ENCODE measurements at regions not wholly inside any gene's neighbourhood (a gene's known extent, or its start where the extent isn't known, plus 50 kb on each side); places are given as distances from the start of the nearest gene placed in this dataset.

DNA sequence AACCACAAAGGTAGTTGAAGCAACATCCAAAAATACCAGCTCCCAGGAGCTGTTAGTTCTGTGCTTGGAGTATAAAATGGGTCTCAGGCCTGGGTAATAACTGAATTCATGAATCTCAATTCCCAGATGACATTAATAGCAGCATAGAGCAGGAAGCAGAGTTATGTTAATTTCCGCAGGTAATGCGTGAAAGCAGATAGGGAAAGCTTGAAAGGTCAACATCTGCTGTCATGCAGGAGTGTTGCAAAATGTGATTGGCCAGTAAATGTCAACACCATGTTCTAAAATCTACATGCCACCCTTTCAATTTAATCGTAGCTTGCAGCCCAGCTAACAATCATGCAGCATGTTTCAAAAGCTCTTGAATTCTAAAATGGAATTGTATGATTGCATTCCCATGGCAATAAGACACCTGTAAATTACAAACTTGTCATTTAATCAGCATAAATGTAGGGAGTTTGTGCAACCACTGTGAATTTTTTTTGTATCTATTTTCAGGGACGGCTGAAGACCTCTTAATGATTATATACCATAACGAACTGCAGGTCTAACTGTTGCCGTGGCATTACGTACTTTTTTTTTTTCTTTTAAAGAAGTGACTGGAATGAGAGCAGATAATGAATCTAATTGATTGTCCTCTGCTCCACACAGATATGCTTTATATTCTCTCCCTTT is 635.8 kb upstream of the FOXG1 start:
- TF ChIP-seq, protein P1, sequence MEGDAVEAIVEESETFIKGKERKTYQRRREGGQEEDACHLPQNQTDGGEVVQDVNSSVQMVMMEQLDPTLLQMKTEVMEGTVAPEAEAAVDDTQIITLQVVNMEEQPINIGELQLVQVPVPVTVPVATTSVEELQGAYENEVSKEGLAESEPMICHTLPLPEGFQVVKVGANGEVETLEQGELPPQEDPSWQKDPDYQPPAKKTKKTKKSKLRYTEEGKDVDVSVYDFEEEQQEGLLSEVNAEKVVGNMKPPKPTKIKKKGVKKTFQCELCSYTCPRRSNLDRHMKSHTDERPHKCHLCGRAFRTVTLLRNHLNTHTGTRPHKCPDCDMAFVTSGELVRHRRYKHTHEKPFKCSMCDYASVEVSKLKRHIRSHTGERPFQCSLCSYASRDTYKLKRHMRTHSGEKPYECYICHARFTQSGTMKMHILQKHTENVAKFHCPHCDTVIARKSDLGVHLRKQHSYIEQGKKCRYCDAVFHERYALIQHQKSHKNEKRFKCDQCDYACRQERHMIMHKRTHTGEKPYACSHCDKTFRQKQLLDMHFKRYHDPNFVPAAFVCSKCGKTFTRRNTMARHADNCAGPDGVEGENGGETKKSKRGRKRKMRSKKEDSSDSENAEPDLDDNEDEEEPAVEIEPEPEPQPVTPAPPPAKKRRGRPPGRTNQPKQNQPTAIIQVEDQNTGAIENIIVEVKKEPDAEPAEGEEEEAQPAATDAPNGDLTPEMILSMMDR (IDR thresholded peaks at IDR 0.05; ENCODE audit: low read depth, low read length) = no peak
- no peak overlapping the region for H3K4me3 ChIP-seq (ENCODE audit: low read depth, low read length)

DNA sequence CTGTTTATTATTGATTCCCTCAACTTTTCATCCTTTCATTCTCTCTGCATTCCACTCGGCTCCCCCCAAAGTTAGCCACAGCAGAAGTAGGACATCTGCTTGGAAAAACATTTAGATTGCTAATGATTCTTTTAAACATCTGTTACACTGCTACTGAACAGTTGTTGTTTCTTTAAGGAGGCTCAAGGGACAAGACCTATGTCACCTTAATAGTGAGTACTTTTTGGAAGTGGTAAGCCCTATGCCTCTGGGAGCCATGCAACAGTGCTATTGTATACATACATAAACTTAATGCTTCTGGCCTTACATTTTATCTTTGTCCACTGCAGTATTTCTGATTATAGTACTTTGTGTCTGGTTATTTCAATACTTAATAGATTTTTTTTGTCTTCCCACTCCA is 628.2 kb upstream of the FOXG1 start:
- no peak overlapping the region for H3K4me3 ChIP-seq (ENCODE audit: low read depth, low read length)
- TF ChIP-seq, protein P1 (IDR thresholded peaks at IDR 0.05; ENCODE audit: low read depth, low read length) = no peak

DNA sequence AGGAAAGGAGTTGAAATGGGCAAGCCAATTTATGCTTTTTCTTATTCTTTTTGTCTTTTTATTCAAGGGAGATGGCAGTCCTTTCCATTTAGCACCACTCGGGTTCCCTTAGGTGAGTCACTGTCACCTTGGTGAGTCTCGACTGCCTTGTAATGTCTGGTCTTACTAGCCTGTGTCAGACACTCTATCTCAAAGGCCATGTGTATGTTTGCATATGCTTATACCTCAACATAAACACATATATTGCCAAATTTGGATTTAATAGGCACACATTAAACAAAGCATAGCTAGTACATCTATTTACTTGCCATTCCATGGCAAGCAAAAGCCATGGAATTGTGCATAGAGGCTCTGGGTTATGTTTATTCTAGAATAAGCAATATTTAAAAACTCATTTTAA is 624.9 kb upstream of the FOXG1 start:
- TF ChIP-seq, protein P1 (IDR thresholded peaks at IDR 0.05; ENCODE audit: low read depth, low read length) = no peak
- no peak overlapping the region for H3K4me3 ChIP-seq (ENCODE audit: low read depth, low read length)

DNA sequence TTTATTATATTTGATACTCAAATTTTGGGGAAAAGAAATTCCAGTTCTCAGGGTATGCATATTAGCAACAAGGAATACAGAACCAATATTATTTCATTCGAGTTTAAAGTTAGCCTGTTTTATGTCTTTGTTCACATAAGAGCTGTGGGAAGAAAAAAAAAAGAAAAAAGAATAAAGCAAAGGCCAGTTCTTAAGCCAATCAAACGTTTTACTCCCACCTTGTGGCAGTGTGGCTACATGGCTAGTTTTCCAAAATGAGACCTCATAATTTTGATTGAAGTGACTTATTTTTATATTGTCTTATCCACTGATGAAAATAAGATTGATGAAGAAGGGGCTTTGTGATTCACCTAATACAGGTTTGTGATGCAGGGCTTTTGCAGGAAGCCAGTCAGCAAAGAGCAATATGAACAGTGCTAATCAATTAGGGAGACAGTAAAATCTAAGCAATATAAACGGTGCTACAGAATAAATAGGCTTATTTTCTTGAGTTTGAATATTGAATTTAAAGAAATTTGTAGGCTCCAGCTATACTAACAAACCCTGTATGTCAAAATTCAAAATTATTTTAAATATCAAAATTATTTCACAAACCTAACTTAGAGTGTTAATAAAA is 624.1 kb upstream of the FOXG1 start:
- TF ChIP-seq, protein P1 (IDR thresholded peaks at IDR 0.05; ENCODE audit: low read depth, low read length) = no peak

DNA sequence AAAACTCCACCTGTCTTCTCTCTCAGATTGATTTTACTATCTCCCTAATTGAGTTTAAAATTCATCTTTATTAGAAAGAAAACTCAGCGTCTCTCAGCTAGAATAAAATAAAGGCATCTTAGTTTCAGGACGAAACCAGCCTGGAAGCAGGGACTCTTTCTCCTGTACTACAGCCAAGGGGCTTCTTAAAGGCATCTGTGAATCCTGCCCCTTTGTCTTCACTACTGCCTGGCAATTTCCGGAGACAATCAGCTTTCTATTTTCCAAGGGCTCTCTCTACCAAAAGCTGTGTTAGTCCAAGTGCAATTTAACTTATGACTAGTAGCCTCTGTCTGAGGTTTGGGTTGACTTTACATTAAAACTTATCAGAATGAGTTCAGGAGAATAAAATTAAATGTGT is 623.3 kb upstream of the FOXG1 start:
- no peak overlapping the region for H3K4me3 ChIP-seq (ENCODE audit: low read depth, low read length)

More for the DNA sequence above, 624.1 kb upstream of the FOXG1 start:
- H3K4me3 ChIP-seq (ENCODE audit: low read depth, low read length) = no peak overlapping the region

DNA sequence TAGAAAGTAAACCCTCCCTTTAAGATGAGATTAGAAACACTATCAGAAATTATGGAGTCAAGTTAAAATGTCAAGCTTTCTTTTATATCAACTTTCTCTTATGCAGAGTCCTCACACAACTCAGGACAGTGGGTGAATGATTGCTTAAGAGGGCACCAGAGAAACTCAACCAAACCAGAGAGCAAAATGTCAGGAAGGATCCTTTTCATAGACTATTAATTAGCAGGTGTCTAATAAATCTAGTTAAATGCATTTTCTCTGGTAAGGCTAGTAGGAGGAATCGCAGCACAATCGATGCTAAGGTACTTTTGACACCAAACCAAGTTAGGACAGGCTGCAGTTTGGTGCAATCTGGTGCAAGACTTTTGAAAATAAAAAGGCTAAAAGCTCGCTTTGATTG is 614.7 kb upstream of the FOXG1 start:
- TF ChIP-seq, protein P1 (IDR thresholded peaks at IDR 0.05; ENCODE audit: low read depth, low read length) = no peak
- no peak overlapping the region for H3K4me3 ChIP-seq (ENCODE audit: low read depth, low read length)

More for the DNA sequence above, 623.3 kb upstream of the FOXG1 start:
- TF ChIP-seq, protein P1 (IDR thresholded peaks at IDR 0.05; ENCODE audit: low read depth, low read length) = no peak

DNA sequence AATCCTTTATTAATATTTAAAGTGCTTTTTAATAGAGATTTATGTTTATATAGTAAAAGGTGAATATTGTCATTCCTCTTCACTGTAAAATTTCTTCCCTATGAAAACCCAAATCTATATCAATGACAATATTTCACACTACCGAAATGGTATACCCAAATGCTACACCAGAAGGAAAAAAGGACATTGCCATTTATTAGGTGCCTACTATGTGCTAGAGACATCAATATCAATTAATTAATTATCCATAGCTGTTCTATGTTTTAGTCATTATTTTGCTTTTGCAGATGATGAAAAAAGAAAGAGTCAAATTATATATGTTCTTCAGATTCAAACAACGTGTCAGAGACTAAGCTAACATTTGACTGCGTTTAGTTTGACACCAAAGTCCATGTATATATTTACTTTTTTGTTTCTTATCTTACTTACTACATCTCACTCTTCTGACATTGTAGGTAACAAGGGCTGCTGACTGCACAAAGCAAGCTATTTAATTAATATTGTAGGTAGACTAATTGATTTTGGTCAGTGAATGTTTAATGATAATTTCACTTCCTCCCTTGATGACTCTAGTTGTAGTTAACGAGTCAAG is 614.0 kb upstream of the FOXG1 start:
- TF ChIP-seq, protein P1 (IDR thresholded peaks at IDR 0.05; ENCODE audit: low read depth, low read length) = no peak
- H3K4me3 ChIP-seq (ENCODE audit: low read depth, low read length) = no peak overlapping the region
